A172 (cell line): ENCODE measurements at regions not wholly inside any gene's neighbourhood (a gene's known extent, or its start where the extent isn't known, plus 50 kb on each side); places are given as distances from the start of the nearest gene placed in this dataset.
A peak's percentile ranks its signal among the peaks of the same experiment; 100 is the strongest.

Source experiments
- DNase-seq: peaks from one replicate; pipeline ENCODE4 v3.0.0-alpha.2; 2015; ENCODE audit warnings: low spot score

GRCh38 chr2:153420394-153420793, 58.2 kb downstream of the RPRM start:
- DNase-seq = no peak

- peak; percentile 58 for DNase-seq
Observed at GRCh38 chr2:153417077-153417476, 61.5 kb downstream of the RPRM start.

DNA sequence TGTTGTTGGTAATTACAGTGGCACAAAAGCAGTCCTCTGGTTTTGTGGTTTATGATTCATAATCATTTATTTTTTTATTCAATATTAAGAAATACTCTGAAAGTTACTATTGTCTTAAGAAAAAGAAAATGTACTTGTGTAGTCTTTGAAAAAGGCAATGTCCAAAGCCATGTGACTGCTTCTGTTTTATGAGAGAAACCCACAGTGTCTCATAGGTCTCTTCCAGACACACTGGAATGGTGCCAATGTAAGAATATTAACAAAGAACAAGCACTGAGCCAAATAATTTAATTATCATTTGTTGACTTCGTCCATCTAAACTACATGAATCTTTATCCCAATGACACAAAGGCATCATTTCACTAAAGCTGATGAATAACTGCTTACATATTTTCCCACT, 62.5 kb downstream of the RPRM start:
- DNase-seq = no peak

DNA sequence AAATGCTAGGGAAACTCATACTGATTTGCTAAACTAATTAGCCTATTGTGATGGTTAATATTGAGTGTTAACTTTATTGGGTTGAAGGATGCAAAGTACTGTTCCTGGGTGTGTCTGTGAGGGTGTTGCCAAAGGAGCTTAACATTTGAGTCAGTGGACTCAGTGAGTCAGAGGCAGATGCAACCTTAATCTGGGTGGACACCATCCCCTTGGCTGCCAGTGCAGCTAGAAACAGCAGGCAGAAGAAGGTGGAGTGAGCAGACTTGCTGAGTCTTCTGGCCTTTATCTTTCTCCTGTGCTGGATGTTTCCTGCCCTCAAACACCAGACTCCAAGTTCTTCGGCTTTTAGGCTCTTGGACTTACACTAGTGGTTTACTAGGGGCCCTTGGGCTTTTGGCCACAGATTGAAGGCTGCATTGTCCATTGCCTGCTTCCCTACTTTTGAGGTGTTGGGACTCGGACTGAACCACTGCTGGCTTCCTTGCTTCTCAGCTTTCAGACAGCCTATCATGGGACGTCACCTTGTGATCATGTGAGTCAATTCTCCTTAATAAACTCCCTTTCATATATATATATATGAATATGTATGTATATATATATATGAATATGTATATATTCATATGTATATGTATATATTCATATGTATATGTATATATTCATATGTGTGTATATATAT, 69.7 kb downstream of the RPRM start:
- DNase-seq = peak; percentile 67

- no peak for DNase-seq
Observed at GRCh38 chr2:153405196-153405595, 73.4 kb downstream of the RPRM start.

DNA sequence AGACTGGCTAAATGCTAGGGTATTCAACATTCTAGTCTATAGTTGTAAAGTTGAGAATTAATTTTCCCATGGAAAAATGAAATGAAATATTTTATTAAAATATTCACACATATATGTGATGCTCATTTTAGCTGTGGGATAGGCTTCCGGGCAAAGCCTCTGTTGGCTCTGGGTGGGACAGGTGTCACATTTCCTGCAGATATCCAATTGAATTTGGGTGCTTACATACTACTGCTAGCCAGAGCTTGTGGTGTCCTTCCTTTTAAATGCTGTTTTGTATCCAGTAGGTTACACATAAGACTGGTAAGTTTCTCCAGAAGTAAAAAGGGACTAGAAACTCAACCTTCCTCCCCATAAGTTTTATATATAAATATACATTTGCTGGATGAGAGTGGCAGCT, 73.8 kb downstream of the RPRM start:
- DNase-seq = no peak

DNA sequence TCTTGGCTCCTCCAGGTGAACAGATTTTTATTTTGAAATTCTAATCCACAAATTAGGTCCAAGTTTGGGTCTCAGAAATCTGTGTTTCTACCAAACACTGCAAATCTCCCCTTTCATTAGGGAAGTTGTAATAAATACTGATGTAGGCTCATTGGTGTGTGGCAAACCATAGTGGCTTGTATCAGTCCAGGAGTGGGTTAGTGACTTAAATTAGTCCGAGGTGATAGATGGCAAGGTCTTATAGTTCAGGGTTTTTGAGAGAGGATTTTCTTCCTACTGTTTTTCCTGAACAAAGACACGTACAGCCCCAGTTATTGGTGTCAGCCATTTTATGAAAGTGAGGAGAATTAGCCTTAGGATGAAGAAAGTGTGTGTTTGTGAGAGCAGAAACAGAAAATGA, 74.6 kb downstream of the RPRM start:
- no peak for DNase-seq

DNA sequence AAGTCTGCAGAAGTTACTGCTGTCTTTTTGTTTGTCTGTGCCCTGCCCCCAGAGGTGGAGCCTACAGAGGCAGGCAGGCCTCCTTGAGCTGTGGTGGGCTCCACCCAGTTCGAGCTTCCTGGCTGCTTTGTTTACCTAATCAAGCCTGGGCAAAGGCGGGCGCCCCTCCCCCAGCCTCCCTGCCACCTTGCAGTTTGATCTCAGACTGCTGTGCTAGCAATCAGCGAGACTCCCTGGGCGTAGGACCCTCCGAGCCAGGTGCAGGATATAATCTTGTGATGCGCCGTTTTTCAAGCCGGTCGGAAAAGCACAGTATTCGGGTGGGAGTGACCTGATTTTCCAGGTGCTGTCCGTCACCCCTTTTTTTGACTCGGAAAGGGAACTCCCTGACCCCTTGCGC, 75.2 kb downstream of the RPRM start:
- peak; percentile 21 for DNase-seq

GRCh38 chr2:153394686-153395085, 83.9 kb downstream of the RPRM start:
- no peak for DNase-seq

DNA sequence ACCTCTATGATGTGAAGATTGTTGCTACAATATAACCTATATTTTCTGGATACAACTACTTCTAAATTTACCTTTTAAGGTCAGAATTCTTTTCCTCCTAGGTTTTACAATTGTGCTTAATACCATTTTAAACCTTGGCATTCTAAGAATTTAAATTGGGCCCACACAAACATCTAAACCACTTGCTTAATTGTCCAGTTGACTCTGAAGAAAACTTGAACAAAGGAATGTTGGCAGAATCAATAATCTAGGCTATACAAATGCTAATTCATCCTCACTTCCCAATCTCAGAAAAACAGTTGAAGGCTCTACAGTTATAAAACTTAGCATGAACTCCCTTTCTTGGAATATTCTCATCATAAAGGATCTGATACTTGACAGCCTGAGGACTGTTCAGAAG, 84.3 kb downstream of the RPRM start:
- no peak for DNase-seq

GRCh38 chr2:153393518-153393917, 85.0 kb downstream of the RPRM start:
- no peak for DNase-seq

GRCh38 chr2:153391131-153391530, 87.4 kb downstream of the RPRM start:
- DNase-seq = peak; percentile 22

DNA sequence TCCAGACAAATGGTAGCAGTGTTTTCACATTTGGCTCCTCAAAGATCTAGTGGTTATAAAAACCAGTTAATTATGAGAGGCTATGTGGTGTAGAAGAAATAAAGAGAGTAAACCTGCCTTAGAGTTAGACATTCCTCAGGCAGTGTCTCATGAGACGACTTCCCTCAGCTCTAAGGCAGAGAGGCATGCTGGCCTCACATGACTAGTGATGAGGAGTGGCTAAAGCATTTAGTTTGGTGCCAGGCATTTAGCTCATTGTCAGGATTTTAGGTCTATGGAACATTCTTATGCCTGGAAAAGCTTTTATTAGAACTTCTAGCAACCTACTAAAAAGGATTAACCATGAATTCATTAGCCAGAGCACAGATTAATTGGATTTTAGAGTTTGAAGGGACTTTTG, 90.3 kb downstream of the RPRM start:
- peak; percentile 64 for DNase-seq

- DNase-seq = no peak
Observed at GRCh38 chr2:153387203-153387602, 91.4 kb downstream of the RPRM start.

- DNase-seq = peak; percentile 87
Observed at GRCh38 chr2:153386481-153386897, 92.1 kb downstream of the RPRM start.

DNA sequence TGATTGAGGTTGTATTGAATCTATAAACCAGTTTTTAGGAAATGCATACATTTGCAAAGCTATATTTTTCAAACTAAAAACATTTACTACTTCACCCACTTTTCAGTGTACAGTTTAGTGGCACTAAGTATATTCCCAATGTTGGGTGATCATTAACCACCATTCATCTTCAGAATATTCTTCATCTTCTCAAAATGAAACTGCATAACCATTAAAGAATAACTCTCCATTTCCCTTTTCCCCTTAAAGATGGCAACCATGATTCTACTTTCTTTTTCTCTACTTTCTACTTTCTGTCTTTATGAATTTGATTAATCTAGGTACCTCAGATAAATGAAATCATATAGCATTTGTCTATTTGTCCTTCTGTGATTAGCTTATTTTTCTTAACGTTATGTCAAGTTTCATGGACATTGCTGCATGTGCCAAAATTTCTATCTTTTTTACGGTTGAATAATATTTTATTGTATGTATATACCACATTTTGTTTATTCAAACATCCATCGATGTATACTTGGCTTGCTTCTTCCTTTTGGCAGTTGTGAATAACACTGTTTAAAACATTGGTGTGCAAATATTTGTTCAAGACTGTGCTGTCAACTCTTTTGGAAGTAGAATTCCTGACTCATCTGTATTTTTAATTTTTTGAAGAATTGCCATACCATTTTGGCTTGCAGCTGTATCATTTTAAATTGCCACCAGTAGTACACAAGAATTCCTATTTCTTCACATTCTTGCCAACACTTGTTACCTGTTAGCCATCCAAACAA, 104.9 kb downstream of the RPRM start:
- DNase-seq = no peak

GRCh38 chr2:153360239-153360638, 118.3 kb downstream of the RPRM start:
- no peak for DNase-seq

DNA sequence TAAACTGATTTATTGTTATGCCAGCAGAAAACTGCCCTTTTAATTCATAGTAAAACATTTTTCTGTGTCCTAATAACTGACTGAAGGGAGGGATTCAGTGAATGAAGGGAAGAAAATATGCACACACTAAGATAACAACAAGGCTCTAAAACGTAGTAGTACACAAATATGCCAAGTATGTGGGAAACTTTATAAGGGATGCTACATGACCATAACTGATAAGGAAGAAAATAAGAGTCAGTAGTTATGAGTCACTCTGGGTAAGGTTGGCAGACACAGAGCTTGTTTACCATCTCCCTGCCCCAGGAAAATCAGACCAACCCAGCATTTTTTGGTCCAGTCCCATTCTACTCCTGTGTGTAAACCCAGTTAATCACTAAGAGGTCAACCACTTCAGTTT, 124.2 kb downstream of the RPRM start:
- peak; percentile 95 for DNase-seq

DNA sequence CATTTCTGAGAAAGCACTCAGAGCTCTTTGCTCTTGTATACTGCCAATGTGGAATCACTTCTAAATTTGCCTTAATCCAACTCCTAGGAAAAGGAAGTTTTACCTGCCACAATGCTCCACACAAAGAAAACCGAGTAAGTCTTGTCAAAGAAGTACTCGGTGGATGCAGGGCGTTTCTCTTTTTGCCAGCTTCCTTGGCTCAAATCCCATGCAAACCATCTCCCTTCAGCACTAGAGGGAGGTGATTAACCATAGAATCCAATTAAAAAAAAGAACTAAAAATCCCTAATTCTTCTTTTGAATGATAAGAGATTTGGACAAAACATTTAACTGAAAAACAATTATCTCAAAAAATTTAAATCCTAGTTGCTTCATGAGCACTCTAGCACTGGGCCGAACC, 129.0 kb downstream of the RPRM start:
- no peak for DNase-seq

- no peak for DNase-seq
Observed at GRCh38 chr2:153347818-153348495, 130.6 kb downstream of the RPRM start.

DNA sequence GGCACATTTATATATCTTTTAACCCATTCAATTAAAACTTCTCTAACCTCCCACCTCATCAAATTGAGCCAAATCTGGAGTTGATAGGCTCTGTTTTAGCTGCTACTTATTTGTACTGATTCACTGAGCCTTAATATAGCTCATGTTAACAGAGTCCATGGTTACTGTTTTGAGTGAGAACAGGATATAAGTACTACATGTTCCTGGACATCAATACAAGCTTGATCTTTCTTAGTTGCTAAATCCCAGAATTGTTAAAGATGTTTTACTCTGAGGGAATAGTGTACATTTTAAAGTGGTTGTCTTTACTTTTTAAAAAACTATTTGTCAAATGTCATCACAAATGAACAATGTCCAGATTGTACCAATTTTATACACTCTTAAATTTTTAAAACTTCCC, 157.7 kb downstream of the RPRM start:
- DNase-seq = no peak

DNA sequence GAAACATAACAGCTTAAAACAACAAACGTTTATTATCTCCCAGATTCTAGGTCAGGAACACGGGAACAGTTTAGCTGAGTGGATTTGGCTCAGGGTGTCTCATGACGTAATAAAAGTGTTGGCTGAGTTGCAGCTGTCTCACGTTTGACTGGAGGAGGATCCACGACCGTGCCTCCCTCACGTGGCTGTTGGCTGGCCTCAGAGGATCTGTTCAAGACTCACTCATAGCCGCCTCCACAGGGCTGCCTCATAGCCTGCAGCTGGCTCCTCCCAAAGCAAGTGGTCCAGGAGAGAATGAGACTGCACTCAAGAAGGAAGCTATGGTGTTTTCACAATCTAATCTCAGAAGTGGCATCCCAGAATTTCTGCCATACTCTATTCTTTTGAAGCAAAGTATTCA, 167.1 kb downstream of the RPRM start:
- DNase-seq = no peak

DNA sequence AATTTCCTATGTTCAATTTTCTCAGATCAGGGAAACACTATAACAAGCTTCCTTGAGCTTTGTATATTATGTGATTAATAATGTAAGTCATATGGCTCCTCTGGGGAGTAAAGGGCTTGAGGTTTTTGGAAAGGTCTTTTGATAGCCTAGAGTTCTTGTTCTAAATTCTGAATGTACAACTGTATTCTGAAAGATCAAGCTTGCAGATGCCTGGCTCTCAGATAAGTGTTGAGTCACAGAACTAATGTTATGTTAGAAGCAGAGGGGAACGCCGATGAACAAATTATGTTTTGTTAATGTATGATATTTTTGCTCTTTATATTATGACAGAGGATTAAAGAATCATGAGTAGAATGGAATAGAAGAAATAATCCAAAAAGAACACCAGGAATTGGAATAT, 170.1 kb downstream of the RPRM start:
- DNase-seq = no peak
